Body of pancreas (tissue), 4 donors: ENCODE measurements at regions not wholly inside any gene's neighbourhood (a gene's known extent, or its start where the extent isn't known, plus 50 kb on each side); places are given as distances from the start of the nearest gene placed in this dataset.
"Not testable (repeated sequence)": the region's sequence is repeated elsewhere in the genome, so short reads cannot be mapped to it uniquely, and the experiment has no call there.

Experiments used
- ATAC-seq: fragments of 150-250 bp; one replicate; pipeline ENCODE4 v1.9.1; 2016
- DNase-seq, 4 donors: peaks; one replicate each; pipeline ENCODE4 v3.0.0-alpha.2; 2019
- H3K27ac ChIP-seq, 4 donors: fragments of 200-600 bp; sonication (generic); 1 replicate in 3 of 4; 2 replicates in 1 of 4; pipeline versions ENCODE4 v1.5.1 to v1.6.1; 2016 to 2019; ENCODE audit warnings: mild to moderate bottlenecking in 1 of 4, mixed read lengths in 1 of 4, moderate library complexity in 1 of 4
- H3K27me3 ChIP-seq, 2 donors: fragments of 200-600 bp; sonication (generic); one replicate each; pipeline ENCODE4 v1.6.0; 2016; ENCODE audit warnings: mild to moderate bottlenecking in 1 of 2
- H3K36me3 ChIP-seq, 2 donors: fragments of 200-600 bp; sonication (generic); replicated peaks in 1 of 2; 2 replicates each; pipeline ENCODE4 v1.5.1; 2016; ENCODE audit warnings: low read depth in 2 of 2; ENCODE audit not compliant: insufficient read depth in 1 of 2
- H3K4me1 ChIP-seq: fragments of 200-600 bp; sonication (generic); one replicate; pipeline ENCODE4 v1.6.0; 2016
- H3K4me3 ChIP-seq, 2 donors: fragments of 200-600 bp; sonication (generic); 1 replicate in 1 of 2; 2 replicates in 1 of 2; pipeline ENCODE4 v1.5.1; 2016 to 2019
- H3K9me3 ChIP-seq, 3 donors: fragments of 200-600 bp; sonication (generic); 1 replicate in 2 of 3; 2 replicates in 1 of 3; pipeline ENCODE4 v1.5.1; 2016
- CTCF ChIP-seq, 7 experiments: fragments of 450-650 bp in 4 of 7; fragments of 200-600 bp in 3 of 7; sonication (generic) in 3 of 7; IDR thresholded peaks; one replicate each; pipeline ENCODE4 v1.5.1; 2016 to 2019; ENCODE audit warnings: antibody characterized with exemption in 7 of 7
- POLR2A ChIP-seq, 3 donors: fragments of 450-650 bp; IDR thresholded peaks; one replicate each; pipeline ENCODE4 v1.6.1; 2016; ENCODE audit warnings: antibody characterized with exemption in 3 of 3, mild to moderate bottlenecking in 2 of 3
- WGBS, 2 donors: methylation state at CpG; one replicate each; pipeline ENCODE4 v1.1.5; 2017; 5-methylcytosine and 5-hydroxymethylcytosine counted together
- intact Hi-C: fragments of 100-400 bp; cut with DNase I; formaldehyde crosslinking; loops from one replicate; pipeline ENCODE4 v1.15.1; 2023

- Histone ChIP-seq H3K4me3 (no peak overlapping the region), H3K4me1 (no peaks in the 10 kb centered on the region), H3K27ac (no peak overlapping the region), H3K27me3 (no peaks in the 10 kb centered on the region), H3K9me3 (no peaks in the 10 kb centered on the region), H3K36me3 (no peaks in the 10 kb centered on the region)
- DNase-seq (peak in 2 of 4 donors; percentile 22 to 30), ATAC-seq (no peak)
- intact Hi-C loops, result no loop called here
- TF ChIP-seq CTCF (IDR thresholded peaks at IDR 0.05) (no peak), POLR2A (IDR thresholded peaks at IDR 0.05) (no peak)
- WGBS, 2 donors, result 54 to 55% methylated on average over 2 to 7 of the region's 9 CpGs
Measured at GRCh38 chrX:93868289-93868965, 194.4 kb downstream of the FAM133A start.

DNA sequence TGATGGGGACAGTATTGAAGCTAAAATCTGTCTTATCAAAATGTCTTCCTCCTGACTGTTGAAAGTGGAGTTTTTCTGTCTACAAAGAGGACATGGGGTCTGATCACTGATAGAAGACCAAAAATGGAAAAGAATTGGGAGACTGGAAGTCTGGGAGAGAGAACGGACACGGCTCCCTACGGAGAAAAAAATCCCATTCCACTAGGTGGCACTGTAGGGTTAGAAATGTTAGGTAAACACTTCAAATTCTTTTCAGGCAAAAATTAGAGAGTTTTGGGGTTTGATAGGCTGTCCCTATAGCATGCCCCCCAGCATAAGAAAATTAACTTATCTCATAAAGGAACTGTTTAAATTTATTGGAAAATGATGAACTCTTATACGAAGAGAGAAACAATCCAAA is 200.5 kb downstream of the FAM133A start:
- WGBS, 2 donors, result 13 to 14% methylated on average over 4 of the region's 4 CpGs
- no peak overlapping the region for H3K4me3 ChIP-seq
- H3K9me3 ChIP-seq, result no peaks in the 10 kb centered on the region
- H3K27me3 ChIP-seq, result no peaks in the 10 kb centered on the region
- TF ChIP-seq CTCF (IDR thresholded peaks at IDR 0.05), result peak; percentile 24 to 63 (median 47)
- no peak for TF ChIP-seq POLR2A (IDR thresholded peaks at IDR 0.05)
- H3K27ac ChIP-seq, result no peak overlapping the region
- ATAC-seq (no peak), DNase-seq (peak; percentile 14 to 32 (median 25))
- no peaks in the 10 kb centered on the region for H3K36me3 ChIP-seq
- intact Hi-C loops, result no loop called here
- H3K4me1 ChIP-seq, result no peaks in the 10 kb centered on the region

DNA sequence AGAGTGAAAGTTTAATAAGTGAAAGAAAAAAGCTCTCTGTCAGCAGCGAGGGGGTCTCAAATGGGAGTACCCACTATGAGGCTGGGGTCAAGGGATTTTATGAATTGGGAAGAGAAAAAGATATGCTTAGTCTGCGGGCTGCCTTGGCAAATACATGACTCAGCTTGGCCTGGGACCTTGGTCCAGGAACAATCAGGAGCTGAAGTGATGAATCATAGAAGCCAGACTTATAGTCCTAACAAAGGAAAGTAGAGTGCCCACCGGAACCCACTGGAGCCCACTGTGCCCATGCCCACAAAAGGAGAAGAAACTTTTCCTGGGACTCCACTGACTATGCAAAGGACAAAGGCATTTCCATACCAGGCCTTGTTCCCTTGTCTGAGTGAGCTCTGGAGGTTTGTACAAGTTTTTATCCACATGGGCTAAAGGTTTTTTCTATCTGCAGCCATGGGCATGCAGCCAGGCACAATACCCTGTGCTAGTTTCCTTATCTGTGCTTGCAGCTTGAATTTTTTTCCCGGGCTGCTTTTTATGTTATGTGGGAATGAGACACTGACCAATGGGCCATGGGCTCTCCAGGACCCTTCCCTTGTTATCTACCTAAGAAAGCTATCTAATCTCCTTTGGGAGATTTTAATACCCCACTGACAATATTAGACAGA is 201.7 kb downstream of the FAM133A start:
- intact Hi-C loops, result no loop called here
- peak; percentile 13 to 51 (median 22) for DNase-seq
- TF ChIP-seq POLR2A (IDR thresholded peaks at IDR 0.05), result no peak
- H3K36me3 ChIP-seq, result no peaks in the 10 kb centered on the region
- 40 to 48% methylated on average over 4 of the region's 4 CpGs for WGBS, 2 donors
- peak; percentile 55 for ATAC-seq
- H3K9me3 ChIP-seq, result no peaks in the 10 kb centered on the region
- H3K4me3 ChIP-seq, result no peak overlapping the region
- H3K4me1 ChIP-seq, result no peaks in the 10 kb centered on the region
- H3K27ac ChIP-seq, result no peak overlapping the region
- H3K27me3 ChIP-seq, result no peaks in the 10 kb centered on the region

- DNase-seq, H3K27ac ChIP-seq, H3K9me3 ChIP-seq, H3K36me3 ChIP-seq, intact Hi-C loops, H3K4me3 ChIP-seq, ATAC-seq, H3K27me3 ChIP-seq, H3K4me1 ChIP-seq: not testable (repeated sequence)
- WGBS, 2 donors, result 86 to 92% methylated on average over 4 of the region's 4 CpGs
Measured at GRCh38 chrX:93921041-93921440, 247.0 kb downstream of the FAM133A start.

DNA sequence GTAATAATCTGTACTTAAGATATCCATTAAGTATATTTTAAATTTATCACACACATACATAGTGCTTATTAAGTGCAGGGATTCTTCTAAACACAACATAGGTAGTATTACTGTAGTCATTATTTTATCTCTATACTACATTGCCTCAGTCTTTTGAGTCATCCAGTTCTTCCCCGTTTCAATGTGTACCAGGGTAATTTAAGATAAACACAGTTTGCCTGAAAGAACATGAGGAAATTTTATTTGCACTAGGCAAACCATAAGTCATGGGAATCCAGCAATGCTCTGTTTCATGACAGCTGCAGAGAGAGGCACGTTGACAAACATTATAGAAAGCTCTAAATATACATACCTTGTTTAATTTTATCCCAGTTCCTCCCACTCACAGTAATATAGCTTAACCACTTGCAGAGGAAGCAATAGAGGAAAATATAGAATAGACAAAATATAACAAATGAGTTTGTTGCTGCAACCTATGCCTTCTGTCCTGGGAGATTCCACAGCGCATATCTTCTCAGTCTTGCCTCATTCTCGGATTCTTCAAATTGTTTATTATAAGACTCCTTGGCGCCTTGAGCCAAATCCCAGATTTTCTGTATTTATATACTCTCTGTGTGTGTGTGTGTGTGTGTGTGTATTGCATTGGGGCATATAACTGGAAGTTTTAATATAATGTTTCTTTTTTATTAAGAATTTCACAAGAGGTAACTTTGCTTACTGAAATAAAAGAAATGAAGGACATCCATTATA is 258.6 kb downstream of the FAM133A start:
- no peak for ATAC-seq
- H3K27me3 ChIP-seq, result no peaks in the 10 kb centered on the region
- H3K9me3 ChIP-seq, result no peaks in the 10 kb centered on the region
- no peak overlapping the region for H3K27ac ChIP-seq
- no peak for DNase-seq
- intact Hi-C loops, result no loop called here
- no peaks in the 10 kb centered on the region for H3K36me3 ChIP-seq
- H3K4me3 ChIP-seq, result no peak overlapping the region
- H3K4me1 ChIP-seq, result no peaks in the 10 kb centered on the region
- WGBS, 2 donors, result 40 to 50% methylated on average over 5 of the region's 5 CpGs
- TF ChIP-seq CTCF (IDR thresholded peaks at IDR 0.05) (no peak), POLR2A (IDR thresholded peaks at IDR 0.05) (no peak)
